ENCODE measurements at regions not wholly inside any gene's neighbourhood (a gene's known extent, or its start where the extent isn't known, plus 50 kb on each side); places are given as distances from the start of the nearest gene placed in this dataset.
A peak's percentile ranks its signal among the peaks of the same experiment; 100 is the strongest.
"Not testable (repeated sequence)": the region's sequence is repeated elsewhere in the genome, so short reads cannot be mapped to it uniquely, and the experiment has no call there.

DNA sequence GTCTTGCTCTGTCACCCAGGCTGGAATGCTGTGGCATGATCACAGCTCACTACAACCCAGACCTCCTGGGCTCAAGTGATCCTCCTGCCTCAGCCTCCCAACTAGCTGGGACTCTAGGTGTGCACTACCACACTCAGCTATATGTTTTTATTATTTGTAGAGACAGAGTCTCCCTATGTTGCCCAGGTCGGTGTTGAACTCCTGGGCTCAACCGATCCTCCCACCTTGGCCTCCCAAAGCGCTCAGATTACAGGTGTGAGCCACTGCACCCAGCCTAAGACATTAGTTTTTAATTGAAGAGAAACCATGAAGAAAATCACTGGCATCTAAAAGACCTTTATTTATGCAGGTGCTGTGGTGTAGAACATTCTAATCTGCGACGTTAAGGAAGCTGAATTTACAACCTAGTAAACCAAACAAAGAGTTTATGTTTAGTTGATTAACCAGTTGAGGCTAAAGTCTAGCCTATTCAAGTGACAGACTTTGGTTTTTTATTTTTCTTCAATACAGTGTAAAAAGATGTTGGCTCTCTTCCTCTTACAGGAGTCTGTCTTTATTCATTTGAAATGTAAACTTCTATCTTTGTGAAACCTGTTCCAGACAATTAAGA lies 52.5 kb upstream of the NBL1 start:
- no peak for DNase-seq (ENCODE audit: low spot score)

DNA sequence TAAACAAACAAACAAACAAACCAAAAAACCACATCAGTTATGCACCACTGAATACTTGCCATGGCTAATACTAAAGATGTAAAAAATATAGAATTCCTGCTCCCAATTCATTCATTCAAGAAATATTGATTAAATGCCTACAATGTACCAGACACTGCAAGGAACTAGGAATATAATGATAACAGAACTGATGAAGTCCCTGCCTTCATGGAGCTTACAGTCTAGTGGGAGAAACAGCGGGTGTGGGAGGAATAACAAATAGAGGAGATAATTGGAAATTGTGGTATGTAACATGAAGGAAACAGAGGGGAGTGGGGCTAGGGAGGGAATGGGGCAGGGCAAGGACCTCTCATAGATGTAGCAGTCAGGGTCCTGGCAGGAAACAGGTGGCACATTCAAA lies 58.6 kb upstream of the NBL1 start:
- DNase-seq (ENCODE audit: low spot score), result no peak

DNA sequence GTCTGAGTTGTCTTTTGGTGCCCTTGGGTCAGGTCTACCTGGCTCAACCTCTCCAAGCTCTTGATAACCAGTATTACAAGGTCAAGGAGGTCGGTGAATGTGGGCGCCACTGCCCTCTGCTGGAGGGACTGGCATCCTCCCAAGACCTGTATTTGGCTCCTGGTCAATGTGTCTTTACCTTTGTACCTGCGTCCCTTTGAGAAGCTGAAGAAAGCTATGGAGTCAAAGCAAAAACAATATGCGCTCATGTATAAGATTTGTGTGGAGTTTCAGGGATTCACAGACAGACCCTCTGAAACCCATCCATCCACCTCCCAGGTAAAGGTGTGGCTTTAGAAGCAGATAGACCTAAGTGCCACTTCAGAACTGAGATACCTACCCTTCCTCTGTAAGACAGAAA lies 61.8 kb upstream of the NBL1 start:
- DNase-seq (ENCODE audit: low spot score), result no peak

DNA sequence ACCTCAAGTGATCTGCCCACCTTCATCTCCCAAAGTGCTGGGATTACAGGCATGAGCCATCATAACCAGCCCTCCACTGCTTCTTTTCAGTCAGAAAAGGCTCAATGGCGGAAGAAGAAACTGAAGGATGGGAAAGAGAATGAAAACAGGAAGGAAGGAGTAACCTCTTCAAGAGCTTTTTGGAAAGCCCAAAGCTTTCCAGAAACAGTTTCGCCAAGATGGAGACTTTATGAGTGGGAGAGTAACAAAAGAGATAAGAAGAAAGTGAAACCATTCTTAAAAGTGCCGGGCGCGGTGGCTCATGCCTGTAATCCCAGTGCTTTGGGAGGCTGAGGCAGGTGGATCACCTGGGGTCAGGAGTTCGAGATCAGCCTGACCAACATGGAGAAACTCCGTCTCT lies 62.7 kb upstream of the NBL1 start:
- DNase-seq (ENCODE audit: low spot score), result no peak

DNA sequence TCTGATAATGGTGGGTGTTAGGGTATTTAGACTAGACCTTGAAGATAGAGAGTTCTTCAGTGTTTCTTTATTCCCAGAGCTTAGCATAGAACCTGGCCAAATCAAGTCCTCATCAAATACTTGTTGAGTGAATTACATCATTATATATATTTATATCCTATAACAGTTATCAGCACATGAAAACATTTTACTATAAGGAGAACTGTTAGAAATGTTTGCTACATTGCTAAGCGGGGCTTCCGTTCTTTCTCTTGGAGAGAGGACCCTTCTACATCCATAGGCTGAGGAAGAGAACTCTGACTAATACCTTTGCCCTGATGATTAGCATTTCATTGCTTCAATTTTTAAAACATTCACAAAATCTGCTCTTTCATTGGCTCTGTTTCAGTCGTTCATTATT lies 66.5 kb upstream of the NBL1 start:
- no peak for DNase-seq (ENCODE audit: low spot score)

DNA sequence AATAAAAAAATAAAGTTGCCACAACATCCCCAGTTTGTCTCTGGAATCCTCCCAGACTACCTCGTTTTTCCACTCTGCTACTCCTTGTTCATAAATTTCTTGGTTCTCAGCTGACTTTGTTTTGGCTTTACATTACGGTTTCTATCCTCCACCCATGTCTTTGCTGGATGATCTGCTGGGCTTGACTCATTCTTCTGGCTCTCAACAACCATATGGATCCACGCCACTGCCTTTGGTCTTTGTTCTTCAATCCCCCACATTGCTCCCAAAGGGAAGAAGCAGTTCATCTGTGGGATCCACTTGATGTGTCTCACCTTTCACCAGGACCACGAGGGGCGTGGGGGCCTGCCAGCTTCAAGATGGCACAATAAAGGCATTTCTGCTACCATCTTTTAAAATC lies 67.1 kb upstream of the NBL1 start:
- DNase-seq (ENCODE audit: low spot score), result no peak

DNA sequence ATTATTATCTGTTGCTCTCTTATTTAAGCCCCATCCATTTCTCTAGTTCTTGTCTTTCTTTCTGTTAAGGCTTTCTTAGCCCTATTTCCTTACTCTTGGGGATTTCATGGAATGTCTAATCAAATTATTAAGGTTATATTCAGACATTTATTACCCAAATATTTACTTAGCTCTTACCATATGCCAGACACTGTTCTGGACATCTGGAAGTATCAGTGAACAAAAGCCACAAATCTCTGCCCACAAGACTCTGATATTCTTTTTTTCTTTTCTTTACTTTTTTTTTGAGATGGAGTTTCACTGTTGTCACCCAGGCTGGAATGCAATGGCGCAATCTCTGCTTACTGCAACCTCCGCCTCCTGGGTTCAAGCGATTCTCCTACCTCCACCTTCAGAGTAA lies 74.3 kb upstream of the NBL1 start:
- DNase-seq (ENCODE audit: low spot score), result no peak

DNA sequence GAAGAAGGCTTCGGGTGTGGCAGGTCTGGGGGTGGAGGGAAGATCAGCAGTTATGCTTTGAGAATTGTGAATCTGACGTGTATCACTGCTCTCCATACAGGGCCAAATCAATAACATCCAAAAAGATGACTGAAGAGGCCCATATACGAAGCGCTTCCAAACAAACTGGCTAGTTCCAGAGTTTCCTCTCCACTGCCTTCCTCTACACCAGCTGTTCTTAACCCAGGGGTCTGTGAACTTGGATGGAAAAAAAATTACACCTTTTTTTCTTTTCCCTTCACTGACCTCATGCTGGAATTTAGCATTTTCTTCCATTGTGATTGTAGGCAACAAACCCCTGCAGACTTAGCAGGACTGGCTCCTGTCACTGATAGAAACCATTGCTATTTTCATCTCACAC lies 77.1 kb upstream of the NBL1 start:
- DNase-seq (ENCODE audit: low spot score), result no peak

DNA sequence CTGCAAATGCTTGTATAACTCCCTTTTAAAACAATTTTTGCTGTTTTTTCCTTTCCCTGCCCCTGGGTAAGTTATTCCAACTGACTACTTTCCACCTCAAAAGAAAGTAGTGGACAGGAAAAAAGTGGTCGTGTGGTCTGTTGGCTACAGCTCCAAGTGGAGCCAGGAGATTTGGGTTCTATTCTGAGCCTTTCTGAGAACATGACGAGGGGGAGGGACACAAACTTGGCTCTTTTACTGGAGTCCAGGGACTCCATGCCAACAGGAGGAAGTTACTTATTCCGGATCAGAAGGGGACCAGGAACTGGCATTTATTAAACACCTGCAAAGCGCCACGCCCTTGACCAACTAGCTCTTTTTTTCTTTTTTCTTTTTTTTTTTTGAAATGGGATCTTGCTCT lies 79.0 kb upstream of the CAPZB start:
- DNase-seq (ENCODE audit: low spot score), result no peak

DNA sequence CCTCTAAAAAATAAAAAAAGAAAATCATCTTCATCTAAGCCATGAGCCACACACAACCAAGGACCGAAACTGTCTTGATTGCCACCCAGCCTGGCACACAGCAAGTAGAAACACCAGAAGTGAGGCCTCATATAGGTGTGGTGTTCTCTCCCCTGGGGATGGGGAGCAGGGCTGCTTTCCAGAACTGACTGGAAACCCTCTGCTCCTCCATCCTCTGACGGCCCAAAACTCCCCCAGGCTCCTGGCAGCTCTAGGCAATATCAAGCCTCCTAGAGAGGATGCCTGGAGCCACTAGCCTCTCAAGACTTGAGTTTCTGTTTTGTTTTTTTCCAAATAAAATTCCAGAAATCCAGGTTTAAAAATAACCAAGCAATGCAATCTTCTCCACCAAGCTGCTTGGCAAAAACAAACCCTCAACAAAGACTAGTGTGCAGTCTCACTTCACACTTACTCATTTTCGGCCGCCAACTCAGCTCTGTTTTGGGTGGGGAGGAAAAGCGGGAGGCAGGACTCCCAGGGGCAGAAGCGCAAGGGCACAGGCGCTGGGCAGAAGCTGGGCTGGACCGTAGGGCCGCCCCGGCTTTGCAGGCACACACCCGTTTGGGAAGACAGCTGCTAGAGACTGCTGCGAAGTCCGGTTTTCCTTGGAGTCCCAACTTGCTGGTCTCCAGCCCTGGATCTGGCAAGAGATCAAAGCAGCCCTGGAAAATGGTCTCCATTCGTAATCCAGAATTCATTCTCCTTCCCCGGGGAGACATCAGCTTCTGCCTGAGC lies 78.2 kb upstream of the CAPZB start:
- peak; percentile 3 for DNase-seq (ENCODE audit: low spot score)

DNA sequence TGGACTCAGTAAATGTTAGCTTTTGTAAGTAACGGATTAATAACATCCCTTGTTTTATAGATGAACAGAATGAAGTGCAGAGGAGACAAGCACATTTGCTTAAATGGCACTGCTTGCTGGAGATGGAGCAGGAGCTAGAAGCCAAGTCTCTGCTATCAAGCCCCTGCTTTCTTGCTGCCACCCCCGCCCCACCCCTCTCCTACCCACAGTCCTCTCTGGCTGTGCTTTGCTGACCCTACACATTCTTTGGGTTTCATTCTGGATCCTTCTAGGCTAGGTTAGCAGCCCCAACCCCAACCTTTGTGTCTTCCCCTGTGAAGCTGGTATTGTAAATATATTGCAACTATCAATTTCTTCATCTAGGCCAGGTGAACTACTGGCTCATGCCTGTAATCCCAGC lies 77.5 kb upstream of the CAPZB start:
- no peak for DNase-seq (ENCODE audit: low spot score)

DNA sequence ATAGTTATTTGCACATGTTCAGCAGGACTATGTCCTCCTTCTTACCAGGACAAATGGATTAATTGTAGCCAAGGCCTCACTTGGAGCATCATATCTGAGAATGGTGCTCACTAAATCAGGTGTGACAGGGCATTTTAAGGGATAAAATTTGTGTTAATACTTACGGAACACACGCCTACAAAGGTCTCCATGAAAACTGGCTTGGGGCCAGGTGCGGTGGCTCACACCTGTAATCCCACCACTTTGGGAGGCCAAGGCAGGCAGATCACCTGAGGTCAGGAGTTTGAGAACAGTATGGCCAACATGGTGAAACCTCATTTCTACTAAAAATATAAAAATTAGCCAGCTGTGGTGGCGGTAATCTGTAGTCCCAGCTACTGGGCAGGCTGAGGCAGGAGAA lies 75.1 kb upstream of the CAPZB start:
- DNase-seq (ENCODE audit: low spot score), result no peak

DNA sequence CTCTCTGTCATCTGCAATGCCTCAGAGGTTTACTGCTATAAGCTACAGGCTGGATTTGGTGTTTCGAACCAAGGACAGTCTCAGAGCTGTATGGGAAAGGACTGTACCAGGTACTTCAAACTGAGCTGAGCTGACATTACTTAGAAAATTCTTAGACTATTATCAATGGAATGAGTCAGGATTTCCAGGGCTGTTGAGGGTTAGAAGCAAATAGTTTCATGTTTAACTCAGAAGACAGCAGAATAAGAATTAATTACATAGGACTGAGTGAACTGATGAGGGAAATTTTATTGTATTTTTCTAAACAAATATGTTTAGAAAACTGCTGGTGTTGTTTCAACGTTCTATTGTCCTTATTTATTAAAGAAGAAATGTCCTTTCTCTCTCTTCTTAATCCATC lies 74.3 kb upstream of the CAPZB start:
- DNase-seq (ENCODE audit: low spot score), result no peak

DNA sequence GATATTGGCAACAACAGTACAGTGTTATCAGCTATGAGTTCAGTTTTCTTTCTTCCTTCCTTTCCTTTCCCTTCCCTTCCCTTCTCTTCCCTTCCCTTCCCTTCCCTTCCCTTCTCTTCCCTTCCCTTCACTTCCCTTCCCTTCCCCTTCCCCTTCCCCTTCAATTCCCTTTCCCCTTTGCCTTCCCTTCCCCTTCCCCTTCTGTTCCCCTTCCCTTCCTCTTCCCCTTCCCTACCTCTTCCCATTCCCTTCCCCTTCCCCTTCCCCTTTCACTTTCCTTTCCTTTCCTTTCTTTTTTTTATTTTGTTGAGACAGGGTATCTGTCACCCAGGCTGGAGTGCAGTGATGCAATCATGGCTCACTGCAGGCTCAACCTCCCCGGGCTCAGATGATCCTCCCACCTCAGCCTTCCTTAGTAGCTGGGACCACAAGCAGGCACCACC lies 72.3 kb upstream of the CAPZB start:
- DNase-seq (ENCODE audit: low spot score), result no peak

DNA sequence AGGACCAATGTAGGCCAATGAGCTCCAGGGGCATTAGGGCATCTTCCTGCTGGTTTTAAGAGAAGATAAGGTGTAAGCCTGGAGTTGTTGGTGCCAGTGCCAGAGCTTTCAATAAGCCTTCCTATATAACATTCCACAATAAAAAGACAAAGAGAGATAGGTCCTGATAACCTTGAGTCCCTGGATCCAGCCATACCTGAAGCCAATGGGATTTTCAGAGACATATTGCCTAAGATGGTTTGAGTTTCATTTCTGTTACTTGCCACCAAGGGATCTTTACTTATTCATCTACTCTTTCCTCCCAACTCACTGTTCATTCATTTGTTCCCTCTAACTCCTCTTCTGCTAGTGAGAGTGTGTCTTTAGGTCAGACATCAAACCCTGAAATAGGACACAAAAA lies 68.8 kb upstream of the CAPZB start:
- DNase-seq (ENCODE audit: low spot score), result no peak

DNA sequence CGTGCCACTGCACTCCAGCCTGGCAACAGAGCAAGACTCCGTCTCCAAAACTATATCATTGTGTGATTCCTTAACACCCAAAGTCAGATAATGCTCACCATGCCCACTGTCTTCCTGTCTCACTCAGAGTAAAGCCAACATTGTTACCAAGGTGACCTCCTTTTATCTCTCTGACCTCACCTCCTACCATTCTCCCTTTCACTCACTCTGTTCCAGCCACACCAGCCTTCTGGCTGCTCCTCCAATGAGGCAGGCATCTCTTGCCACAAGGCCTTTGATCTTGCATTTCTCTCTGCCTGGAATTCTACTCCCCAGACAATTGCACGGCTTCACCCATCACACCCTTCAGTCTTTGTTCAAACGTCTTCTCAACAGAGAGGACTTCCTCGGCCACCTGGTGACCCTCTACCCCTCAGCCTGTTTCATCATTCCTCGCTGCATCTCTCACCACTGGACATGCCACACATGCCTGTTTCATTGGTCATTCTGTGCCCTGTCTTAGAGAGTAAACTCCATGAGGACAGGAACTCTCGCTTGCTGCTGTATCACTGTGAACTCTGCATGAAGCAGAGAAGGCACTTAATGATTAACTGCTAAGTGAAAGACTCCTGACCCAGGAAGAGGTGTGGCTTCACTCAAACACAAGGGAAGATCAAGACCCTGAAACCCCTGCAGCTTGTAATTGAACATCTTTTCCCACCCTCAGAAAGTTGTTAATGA lies 67.1 kb upstream of the CAPZB start:
- no peak for DNase-seq (ENCODE audit: low spot score)

DNA sequence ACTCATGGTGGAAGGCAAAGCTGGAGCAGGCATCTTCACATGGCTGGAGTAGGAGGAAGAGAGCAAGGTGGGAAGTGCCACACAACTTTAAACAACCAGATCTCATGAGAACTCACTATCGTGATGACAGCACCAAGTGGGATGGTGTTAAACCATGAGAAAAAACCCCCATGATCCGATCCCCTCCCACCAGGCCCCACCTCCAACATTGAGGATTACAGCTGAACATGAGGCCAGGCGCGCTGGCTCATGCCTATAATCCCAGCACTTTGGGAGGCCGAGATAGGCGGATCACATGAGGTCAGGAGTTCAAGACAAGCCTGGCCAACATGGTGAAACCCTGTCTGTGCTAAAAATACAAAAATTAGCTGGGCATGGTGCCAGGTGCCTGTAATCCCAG lies 66.5 kb upstream of the CAPZB start:
- not testable (repeated sequence) for DNase-seq (ENCODE audit: low spot score)

DNA sequence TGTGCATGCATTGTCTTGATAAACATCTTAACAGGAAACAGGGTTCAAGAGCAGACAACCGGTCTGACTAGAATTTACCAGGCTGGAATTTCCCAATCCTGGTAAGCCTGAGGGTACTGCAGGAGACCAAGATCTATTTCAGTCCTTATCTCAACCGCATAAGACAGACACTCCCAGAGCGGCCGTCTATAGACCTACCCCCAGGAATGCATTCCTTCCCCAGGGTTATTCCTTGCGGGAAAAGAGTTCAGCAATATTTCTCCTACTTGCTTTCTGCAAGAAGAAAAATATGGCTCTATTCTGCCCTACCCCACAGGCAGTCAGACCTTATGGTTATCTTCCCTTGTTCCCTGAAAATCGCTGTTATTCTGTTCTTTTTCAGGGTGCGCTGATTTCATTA lies 65.1 kb upstream of the CAPZB start:
- DNase-seq (ENCODE audit: low spot score), result not testable (repeated sequence)

DNA sequence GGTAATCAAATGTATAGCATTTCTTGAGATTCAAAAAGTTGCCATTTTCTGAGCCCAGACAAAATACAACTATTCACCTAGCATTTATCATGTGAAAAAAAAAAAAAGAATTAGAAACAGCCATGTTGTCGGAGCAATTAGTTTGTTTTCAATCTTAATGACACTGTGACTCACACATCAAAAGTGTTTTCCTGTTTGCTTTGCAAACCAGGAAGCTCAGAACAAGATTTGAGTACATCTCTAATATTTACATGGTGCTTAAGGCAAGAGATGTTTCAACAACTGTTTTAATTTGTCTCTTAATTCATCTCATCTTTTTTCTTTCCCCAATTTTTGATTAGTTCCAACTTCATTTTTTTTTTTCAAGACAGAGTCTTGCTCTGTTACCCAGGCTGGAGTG lies 62.5 kb upstream of the CAPZB start:
- no peak for DNase-seq (ENCODE audit: low spot score)

DNA sequence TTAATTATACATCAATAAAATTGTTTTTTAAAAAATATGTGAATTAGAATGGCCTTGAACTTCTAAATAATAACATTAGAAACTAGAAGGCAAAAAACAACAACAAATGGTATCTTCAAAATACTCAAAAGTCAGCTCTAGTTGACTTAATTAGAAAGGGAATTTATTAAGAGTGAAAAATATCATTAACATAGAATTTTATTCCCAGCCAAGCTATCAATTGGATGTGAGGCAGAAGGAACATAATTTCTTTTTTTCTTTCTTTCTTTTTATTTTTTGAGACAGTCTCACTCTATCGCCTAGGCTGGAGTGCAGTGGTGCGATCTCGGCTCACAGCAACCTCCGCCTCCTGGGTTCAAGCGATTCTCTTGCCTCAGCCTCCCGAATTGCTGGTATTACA lies 51.2 kb upstream of the CAPZB start:
- no peak for DNase-seq (ENCODE audit: low spot score)

DNA sequence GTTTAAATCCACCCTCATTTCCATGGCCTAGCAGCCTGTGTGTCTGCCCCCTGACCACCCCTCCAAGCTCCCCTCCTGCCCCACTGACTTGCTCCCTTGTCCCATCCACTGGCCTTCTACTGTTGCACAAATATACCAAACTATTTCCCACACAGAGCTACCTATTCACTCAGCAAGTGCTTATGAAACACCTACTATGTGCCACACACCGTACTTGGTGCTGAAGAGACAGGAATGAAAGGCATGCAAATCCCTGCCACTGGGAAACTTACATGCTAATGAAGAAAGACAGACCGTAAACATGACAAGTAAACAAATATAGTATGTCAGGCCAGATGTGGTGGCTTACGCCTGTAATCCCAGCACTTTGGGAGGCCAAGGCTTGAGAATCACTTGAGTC lies 49.9 kb upstream of the CAPZB start:
- DNase-seq (ENCODE audit: low spot score), result no peak
